ENCODE measurements at regions not wholly inside any gene's neighbourhood (a gene's known extent, or its start where the extent isn't known, plus 50 kb on each side); places are given as distances from the start of the nearest gene placed in this dataset.

GRCh38 chr12:33596061-33596460, 156.4 kb upstream of the SYT10 start:
- no peak for TF ChIP-seq CTCF (IDR thresholded peaks at IDR 0.05)
- TF ChIP-seq POLR2A (IDR thresholded peaks at IDR 0.05): no peak

Measured in stomach (tissue), 4 donors.